ENCODE measurements at regions not wholly inside any gene's neighbourhood (a gene's known extent, or its start where the extent isn't known, plus 50 kb on each side); places are given as distances from the start of the nearest gene placed in this dataset.

DNA sequence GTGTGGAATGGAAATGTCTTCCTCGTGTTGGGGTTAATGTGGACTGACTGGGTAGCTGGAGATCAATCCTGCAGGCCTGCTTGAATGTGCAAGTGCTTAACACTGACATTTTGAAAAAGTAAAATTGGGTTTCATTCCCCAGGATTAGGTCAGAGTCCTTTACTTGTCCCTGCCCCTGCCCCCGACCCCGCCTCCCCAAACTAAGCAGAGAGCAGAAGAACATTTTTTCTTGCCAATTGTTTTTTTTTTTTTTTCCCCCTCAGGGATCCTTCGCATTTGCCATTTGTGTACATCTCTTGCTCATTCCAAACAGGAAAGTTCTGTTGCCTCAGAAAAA, 147.0 kb upstream of the NR2F2 start:
- TF ChIP-seq, protein P1, sequence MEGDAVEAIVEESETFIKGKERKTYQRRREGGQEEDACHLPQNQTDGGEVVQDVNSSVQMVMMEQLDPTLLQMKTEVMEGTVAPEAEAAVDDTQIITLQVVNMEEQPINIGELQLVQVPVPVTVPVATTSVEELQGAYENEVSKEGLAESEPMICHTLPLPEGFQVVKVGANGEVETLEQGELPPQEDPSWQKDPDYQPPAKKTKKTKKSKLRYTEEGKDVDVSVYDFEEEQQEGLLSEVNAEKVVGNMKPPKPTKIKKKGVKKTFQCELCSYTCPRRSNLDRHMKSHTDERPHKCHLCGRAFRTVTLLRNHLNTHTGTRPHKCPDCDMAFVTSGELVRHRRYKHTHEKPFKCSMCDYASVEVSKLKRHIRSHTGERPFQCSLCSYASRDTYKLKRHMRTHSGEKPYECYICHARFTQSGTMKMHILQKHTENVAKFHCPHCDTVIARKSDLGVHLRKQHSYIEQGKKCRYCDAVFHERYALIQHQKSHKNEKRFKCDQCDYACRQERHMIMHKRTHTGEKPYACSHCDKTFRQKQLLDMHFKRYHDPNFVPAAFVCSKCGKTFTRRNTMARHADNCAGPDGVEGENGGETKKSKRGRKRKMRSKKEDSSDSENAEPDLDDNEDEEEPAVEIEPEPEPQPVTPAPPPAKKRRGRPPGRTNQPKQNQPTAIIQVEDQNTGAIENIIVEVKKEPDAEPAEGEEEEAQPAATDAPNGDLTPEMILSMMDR (conservative IDR thresholded peaks at IDR 0.05 in 1 of 2, IDR thresholded peaks at IDR 0.05 in 1 of 2; ENCODE audit: extremely low read depth in 1 of 2, insufficient read depth in 1 of 2, low read depth in 1 of 2, low read length in 2 of 2): no peak
- no peak for TF ChIP-seq EZH2 (IDR thresholded peaks at IDR 0.05; ENCODE audit: borderline replicate concordance, low read length)
